ENCODE measurements at regions not wholly inside any gene's neighbourhood (a gene's known extent, or its start where the extent isn't known, plus 50 kb on each side); places are given as distances from the start of the nearest gene placed in this dataset.

GRCh38 chr3:88534534-88534933 lies 384.8 kb downstream of the C3orf38 start:
- no peak for TF ChIP-seq PPARA (CRISPR knock-in tag; IDR thresholded peaks at IDR 0.05; ENCODE audit: borderline replicate concordance)
- TF ChIP-seq ZFP30 (CRISPR knock-in tag; IDR thresholded peaks at IDR 0.05): no peak
- no peak for TF ChIP-seq PATZ1 (CRISPR knock-in tag; IDR thresholded peaks at IDR 0.05; ENCODE audit: borderline replicate concordance)
- TF ChIP-seq, protein P1, sequence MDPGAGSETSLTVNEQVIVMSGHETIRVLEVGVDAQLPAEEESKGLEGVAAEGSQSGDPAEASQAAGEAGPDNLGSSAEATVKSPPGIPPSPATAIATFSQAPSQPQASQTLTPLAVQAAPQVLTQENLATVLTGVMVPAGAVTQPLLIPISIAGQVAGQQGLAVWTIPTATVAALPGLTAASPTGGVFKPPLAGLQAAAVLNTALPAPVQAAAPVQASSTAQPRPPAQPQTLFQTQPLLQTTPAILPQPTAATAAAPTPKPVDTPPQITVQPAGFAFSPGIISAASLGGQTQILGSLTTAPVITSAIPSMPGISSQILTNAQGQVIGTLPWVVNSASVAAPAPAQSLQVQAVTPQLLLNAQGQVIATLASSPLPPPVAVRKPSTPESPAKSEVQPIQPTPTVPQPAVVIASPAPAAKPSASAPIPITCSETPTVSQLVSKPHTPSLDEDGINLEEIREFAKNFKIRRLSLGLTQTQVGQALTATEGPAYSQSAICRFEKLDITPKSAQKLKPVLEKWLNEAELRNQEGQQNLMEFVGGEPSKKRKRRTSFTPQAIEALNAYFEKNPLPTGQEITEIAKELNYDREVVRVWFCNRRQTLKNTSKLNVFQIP (CRISPR knock-in tag; IDR thresholded peaks at IDR 0.05; ENCODE audit: borderline replicate concordance, low read depth): no peak
- TF ChIP-seq ZNF8 (CRISPR knock-in tag; IDR thresholded peaks at IDR 0.05): no peak
- no peak for TF ChIP-seq CSRNP3 (CRISPR knock-in tag; IDR thresholded peaks at IDR 0.05)
- TF ChIP-seq BACH2 (CRISPR knock-in tag; IDR thresholded peaks at IDR 0.05; ENCODE audit: borderline replicate concordance): no peak
- TF ChIP-seq TCF4 (CRISPR knock-in tag; IDR thresholded peaks at IDR 0.05; ENCODE audit: borderline replicate concordance): no peak
- TF ChIP-seq ISL1 (CRISPR knock-in tag; IDR thresholded peaks at IDR 0.05): no peak
- ATAC-seq: no peak

- no peak for ATAC-seq
Measured at GRCh38 chr3:88535563-88535962, 385.8 kb downstream of the C3orf38 start.

More at GRCh38 chr3:88535563-88535962, 385.8 kb downstream of the C3orf38 start:
- TF ChIP-seq BACH2 (CRISPR knock-in tag; IDR thresholded peaks at IDR 0.05; ENCODE audit: borderline replicate concordance): no peak
- no peak for TF ChIP-seq ARNTL (CRISPR knock-in tag; IDR thresholded peaks at IDR 0.05; ENCODE audit: borderline replicate concordance, low read depth)
- no peak for TF ChIP-seq PPARA (CRISPR knock-in tag; IDR thresholded peaks at IDR 0.05; ENCODE audit: borderline replicate concordance)
- TF ChIP-seq CSDC2 (CRISPR knock-in tag; IDR thresholded peaks at IDR 0.05): no peak
- no peak for TF ChIP-seq GLIS3 (CRISPR knock-in tag; IDR thresholded peaks at IDR 0.05)
- TF ChIP-seq, protein P1 (CRISPR knock-in tag; IDR thresholded peaks at IDR 0.05; ENCODE audit: borderline replicate concordance, low read depth): no peak
- no peak for TF ChIP-seq ZNF70 (CRISPR knock-in tag; IDR thresholded peaks at IDR 0.05)
- TF ChIP-seq TOX (CRISPR knock-in tag; IDR thresholded peaks at IDR 0.05; ENCODE audit: borderline replicate concordance): no peak
- TF ChIP-seq ESRRG (CRISPR knock-in tag; IDR thresholded peaks at IDR 0.05): no peak
- TF ChIP-seq CSRNP3 (CRISPR knock-in tag; IDR thresholded peaks at IDR 0.05): no peak
- TF ChIP-seq SNAI2 (CRISPR knock-in tag; IDR thresholded peaks at IDR 0.05): no peak
- TF ChIP-seq ZNF565 (CRISPR knock-in tag; conservative IDR thresholded peaks at IDR 0.05; ENCODE audit: low read depth): no peak
- TF ChIP-seq TSHZ2 (CRISPR knock-in tag; IDR thresholded peaks at IDR 0.05): no peak
- no peak for TF ChIP-seq ZC3H10 (CRISPR knock-in tag; IDR thresholded peaks at IDR 0.05)
- no peak for TF ChIP-seq ZFP3 (CRISPR knock-in tag; IDR thresholded peaks at IDR 0.05)
- TF ChIP-seq RARB (CRISPR knock-in tag; IDR thresholded peaks at IDR 0.05): no peak
- TF ChIP-seq, protein P2, sequence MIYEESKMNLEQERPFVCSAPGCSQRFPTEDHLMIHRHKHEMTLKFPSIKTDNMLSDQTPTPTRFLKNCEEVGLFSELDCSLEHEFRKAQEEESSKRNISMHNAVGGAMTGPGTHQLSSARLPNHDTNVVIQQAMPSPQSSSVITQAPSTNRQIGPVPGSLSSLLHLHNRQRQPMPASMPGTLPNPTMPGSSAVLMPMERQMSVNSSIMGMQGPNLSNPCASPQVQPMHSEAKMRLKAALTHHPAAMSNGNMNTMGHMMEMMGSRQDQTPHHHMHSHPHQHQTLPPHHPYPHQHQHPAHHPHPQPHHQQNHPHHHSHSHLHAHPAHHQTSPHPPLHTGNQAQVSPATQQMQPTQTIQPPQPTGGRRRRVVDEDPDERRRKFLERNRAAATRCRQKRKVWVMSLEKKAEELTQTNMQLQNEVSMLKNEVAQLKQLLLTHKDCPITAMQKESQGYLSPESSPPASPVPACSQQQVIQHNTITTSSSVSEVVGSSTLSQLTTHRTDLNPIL (CRISPR knock-in tag; IDR thresholded peaks at IDR 0.05; ENCODE audit: low read depth): no peak
- TF ChIP-seq PATZ1 (CRISPR knock-in tag; IDR thresholded peaks at IDR 0.05; ENCODE audit: borderline replicate concordance): no peak
- TF ChIP-seq OSR1 (CRISPR knock-in tag; IDR thresholded peaks at IDR 0.05): no peak

Data from SK-N-SH treated with all-trans-retinoic acid at 6 μM for 48 hours (cell line).